ENCODE measurements at regions not wholly inside any gene's neighbourhood (a gene's known extent, or its start where the extent isn't known, plus 50 kb on each side); places are given as distances from the start of the nearest gene placed in this dataset.

GRCh38 chr12:107238296-107238695 lies 144.9 kb upstream of the CRY1 start:
- no peak for TF ChIP-seq POLR2A (IDR thresholded peaks at IDR 0.05)
- TF ChIP-seq CTCF (IDR thresholded peaks at IDR 0.05) = no peak
- H3K4me3 ChIP-seq = no peak overlapping the region
- no peaks in the 10 kb centered on the region for H3K9me3 ChIP-seq
- 62 to 67% methylated on average over 3 of the region's 3 CpGs for WGBS, 2 donors
- intact Hi-C loops (cut with DNase I) = no loop called here
- peaks cover 0 to 33% (median 0%) of the 10 kb centered on the region in 4 donors for H3K27me3 ChIP-seq
- H3K27ac ChIP-seq = no peak overlapping the region
- no peaks in the 10 kb centered on the region for H3K36me3 ChIP-seq
- H3K4me1 ChIP-seq = peaks cover 0 to 14% (median 0%) of the 10 kb centered on the region in 3 donors
- no peak for DNase-seq

- no peak for DNase-seq
- Histone ChIP-seq H3K4me3 (no peak overlapping the region), H3K4me1 (peaks cover 0 to 14% (median 0%) of the 10 kb centered on the region in 3 donors), H3K27ac (no peak overlapping the region), H3K36me3 (no peaks in the 10 kb centered on the region), H3K27me3 (peaks cover 0 to 42% (median 0%) of the 10 kb centered on the region in 4 donors), H3K9me3 (no peaks in the 10 kb centered on the region)
- 50% methylated on average over 1 of the region's 1 CpG for whole genome bisulfite sequencing, 2 donors
- intact Hi-C loops (cut with DNase I) = no loop called here
- TF ChIP-seq POLR2A (IDR thresholded peaks at IDR 0.05) = no peak
- no peak for TF ChIP-seq CTCF (IDR thresholded peaks at IDR 0.05)
These were observed 148.1 kb upstream of the CRY1 start for GRCh38 chr12:107241411-107241810.

GRCh38 chr12:107242189-107242588 lies 148.8 kb upstream of the CRY1 start:
- H3K36me3 ChIP-seq = no peaks in the 10 kb centered on the region
- no peak overlapping the region for H3K27ac ChIP-seq
- peaks cover 0 to 42% (median 0%) of the 10 kb centered on the region in 4 donors for H3K27me3 ChIP-seq
- TF ChIP-seq POLR2A (IDR thresholded peaks at IDR 0.05) = no peak
- no peak for TF ChIP-seq CTCF (IDR thresholded peaks at IDR 0.05)
- 28 to 33% methylated on average over 4 of the region's 4 CpGs for WGBS, 2 donors
- intact Hi-C loops (cut with DNase I) = no loop called here
- no peak overlapping the region for H3K4me3 ChIP-seq
- H3K9me3 ChIP-seq = no peaks in the 10 kb centered on the region
- no peak for DNase-seq
- H3K4me1 ChIP-seq = peaks cover 0 to 6% (median 0%) of the 10 kb centered on the region in 3 donors

- intact Hi-C loops (cut with DNase I) = no loop called here
- no peak overlapping the region for H3K27ac ChIP-seq
- H3K4me3 ChIP-seq = no peak overlapping the region
- H3K4me1 ChIP-seq = no peaks in the 10 kb centered on the region
- peaks cover 0 to 34% (median 0%) of the 10 kb centered on the region in 4 donors for H3K27me3 ChIP-seq
- TF ChIP-seq CTCF (IDR thresholded peaks at IDR 0.05) (no peak), POLR2A (IDR thresholded peaks at IDR 0.05) (no peak)
- DNase-seq = no peak
- H3K36me3 ChIP-seq = no peaks in the 10 kb centered on the region
- 41 to 61% methylated on average over 4 of the region's 4 CpGs for WGBS, 2 donors
- no peaks in the 10 kb centered on the region for H3K9me3 ChIP-seq
These were observed 150.0 kb upstream of the CRY1 start for GRCh38 chr12:107243341-107243740.

GRCh38 chr12:107244584-107244983 lies 151.2 kb upstream of the CRY1 start:
- Histone ChIP-seq H3K9me3 (no peaks in the 10 kb centered on the region), H3K27me3 (peaks cover 0 to 32% (median 0%) of the 10 kb centered on the region in 4 donors), H3K36me3 (no peaks in the 10 kb centered on the region), H3K4me3 (no peak overlapping the region), H3K4me1 (no peaks in the 10 kb centered on the region), H3K27ac (no peak overlapping the region)
- DNase-seq = no peak
- intact Hi-C loops (cut with DNase I) = no loop called here
- TF ChIP-seq POLR2A (IDR thresholded peaks at IDR 0.05) (no peak), CTCF (IDR thresholded peaks at IDR 0.05) (no peak)
- 58 to 71% methylated on average over 2 of the region's 2 CpGs for WGBS, 2 donors

Data from esophagus squamous epithelium (tissue), 5 donors.